Kidney (tissue), 13 donors: ENCODE measurements at regions not wholly inside any gene's neighbourhood (a gene's known extent, or its start where the extent isn't known, plus 50 kb on each side); places are given as distances from the start of the nearest gene placed in this dataset.

Experiments
- DNase-seq, 5 donors: peaks; one replicate each; pipeline ENCODE4 v3.0.0-alpha.2; 2013 to 2020
- FAIRE-seq: peaks from 2 replicates; lab custom pipeline; 2012; peaks lifted over from hg19 to GRCh38; lab: Jason Lieb, UNC
- H3K27ac ChIP-seq, 2 donors: one replicate each; pipeline ENCODE4 v1.7.0; 2013; ENCODE audit warnings: low read depth in 2 of 2, low read length in 2 of 2, inconsistent platforms in 1 of 2
- H3K27me3 ChIP-seq: one replicate; pipeline ENCODE4 v1.7.1; 2013; ENCODE audit warnings: low read length, inconsistent platforms; ENCODE audit not compliant: control insufficient read depth, insufficient read depth
- H3K36me3 ChIP-seq, 3 donors: one replicate each; pipeline versions ENCODE4 v1.7.0 to v1.7.1; 2013; ENCODE audit warnings: low read length in 3 of 3, control low read depth in 1 of 3, inconsistent platforms in 1 of 3; ENCODE audit not compliant: insufficient read depth in 3 of 3, control insufficient read depth in 2 of 3
- H3K4me1 ChIP-seq, 3 donors: one replicate each; pipeline versions ENCODE4 v1.7.0 to v1.7.1; 2013; ENCODE audit warnings: low read length in 3 of 3, inconsistent platforms in 1 of 3, low read depth in 1 of 3; ENCODE audit not compliant: control insufficient read depth in 2 of 3, insufficient read depth in 2 of 3
- H3K4me3 ChIP-seq, 3 donors: one replicate each; pipeline versions ENCODE4 v1.7.0 to v1.8.1; 2013; ENCODE audit warnings: low read length in 3 of 3, control low read depth in 1 of 3, inconsistent platforms in 1 of 3
- H3K9ac ChIP-seq, 3 donors: one replicate each; pipeline versions ENCODE4 v1.7.0 to v1.7.1; 2013; ENCODE audit warnings: low read length in 3 of 3, control low read depth in 1 of 3, inconsistent platforms in 1 of 3
- H3K9me3 ChIP-seq, 3 donors: one replicate each; pipeline versions ENCODE4 v1.7.0 to v1.7.1; 2013; ENCODE audit warnings: low read length in 3 of 3, control low read depth in 1 of 3, inconsistent platforms in 1 of 3; ENCODE audit not compliant: control insufficient read depth in 2 of 3, insufficient read depth in 1 of 3
- CTCF ChIP-seq: IDR thresholded peaks from 3 replicates; pipeline ENCODE4 v1.5.1; 2012; ENCODE audit warnings: mild to moderate bottlenecking, moderate library complexity, borderline replicate concordance; ENCODE audit not compliant: insufficient read depth; ENCODE audit errors: extremely low read depth
- intact Hi-C: fragments of 100-400 bp; cut with DNase I; formaldehyde crosslinking; loops from one replicate; pipeline ENCODE4 v1.11.1; 2022
- donor health status: control.
- donor health status: control.
- donor health status: control.
- donor health status: control.
- donor health status: control.
- donor health status: DM: yes; HTN: yes; CAD: no.
- donor health status: Normal renal cell carcinoma (clear cell type).

- TF ChIP-seq CTCF: no peak
- Histone ChIP-seq H3K27ac (no peak overlapping the region), H3K36me3 (no peaks in the 10 kb centered on the region), H3K4me1 (no peaks in the 10 kb centered on the region), H3K27me3 (no peaks in the 10 kb centered on the region), H3K9ac (no peak overlapping the region), H3K9me3 (no peaks in the 10 kb centered on the region), H3K4me3 (no peak overlapping the region)
- DNase-seq (no peak), FAIRE-seq (no peak)
- intact Hi-C loops: no loop called here
Measured at GRCh38 chr6:144617191-144617590, 332.1 kb downstream of the UTRN start.

GRCh38 chr6:144617708-144618107, 332.6 kb downstream of the UTRN start:
- Histone ChIP-seq H3K27ac (no peak overlapping the region), H3K4me3 (no peak overlapping the region), H3K36me3 (no peaks in the 10 kb centered on the region), H3K4me1 (no peaks in the 10 kb centered on the region), H3K9ac (no peak overlapping the region), H3K27me3 (no peaks in the 10 kb centered on the region), H3K9me3 (no peaks in the 10 kb centered on the region)
- DNase-seq (no peak), FAIRE-seq (no peak)
- no peak for TF ChIP-seq CTCF
- intact Hi-C loops: no loop called here

GRCh38 chr6:144619966-144620365, 334.8 kb downstream of the UTRN start:
- intact Hi-C loops: no loop called here
- no peaks in the 10 kb centered on the region for H3K27me3 ChIP-seq
- no peaks in the 10 kb centered on the region for H3K36me3 ChIP-seq
- no peak for DNase-seq
- no peak for TF ChIP-seq CTCF
- FAIRE-seq: no peak
- H3K9ac ChIP-seq: no peak overlapping the region
- H3K4me1 ChIP-seq: no peaks in the 10 kb centered on the region
- no peaks in the 10 kb centered on the region for H3K9me3 ChIP-seq
- no peak overlapping the region for H3K27ac ChIP-seq
- no peak overlapping the region for H3K4me3 ChIP-seq

- H3K4me3 ChIP-seq: no peak overlapping the region
- no peaks in the 10 kb centered on the region for H3K27me3 ChIP-seq
- H3K4me1 ChIP-seq: no peaks in the 10 kb centered on the region
- H3K9me3 ChIP-seq: no peaks in the 10 kb centered on the region
- no peak overlapping the region for H3K27ac ChIP-seq
- intact Hi-C loops: no loop called here
- no peak overlapping the region for H3K9ac ChIP-seq
- DNase-seq: no peak
- no peak for FAIRE-seq
- H3K36me3 ChIP-seq: no peaks in the 10 kb centered on the region
- TF ChIP-seq CTCF: no peak
Measured at GRCh38 chr6:144621332-144621731, 336.2 kb downstream of the UTRN start.
